T47D (cell line): ENCODE measurements at regions not wholly inside any gene's neighbourhood (a gene's known extent, or its start where the extent isn't known, plus 50 kb on each side); places are given as distances from the start of the nearest gene placed in this dataset.

ENCODE experiments used
- DNase-seq, 2 experiments: peaks; one replicate each; pipeline versions ENCODE4 v3.0.0 to v3.0.0-alpha.2; 2011 to 2012; ENCODE audit warnings: low read depth in 1 of 2, low spot score in 1 of 2
- JUND ChIP-seq: IDR thresholded peaks from 2 replicates; pipeline ENCODE4 v1.6.1; 2012; ENCODE audit warnings: low read depth
- in situ Hi-C: cut with HindIII; loops from 2 replicates; pipeline ENCODE4 v1.10.0; 2016; ENCODE audit warnings: low sequenced_read_pairs, low pct_unique_long_range_greater_than_20kb

DNA sequence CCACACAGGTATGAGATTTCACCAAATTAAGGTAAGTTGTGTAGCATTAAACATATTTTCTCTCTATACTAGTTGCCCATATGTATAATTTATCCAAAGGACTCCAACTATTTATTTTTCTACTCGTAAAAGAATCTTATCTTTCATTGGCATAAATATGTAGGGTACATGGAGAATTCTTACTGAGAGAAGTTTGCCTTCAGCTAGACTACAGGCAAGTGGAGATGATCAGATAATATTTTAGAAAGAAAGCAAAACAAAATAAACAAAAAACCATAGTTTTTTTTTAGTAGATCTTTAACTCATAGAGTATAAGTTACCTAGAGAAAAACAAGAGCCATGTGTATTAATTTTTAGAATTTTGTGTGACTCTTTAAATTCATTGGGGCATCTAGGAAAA, 743.1 kb upstream of the ARRDC3 start:
- peak; percentile 52; the same call in 1 of the 2 replicates for TF ChIP-seq JUND
- in situ Hi-C loops: no loop called here
- DNase-seq: peak in 1 of 2 experiments; percentile 52

DNA sequence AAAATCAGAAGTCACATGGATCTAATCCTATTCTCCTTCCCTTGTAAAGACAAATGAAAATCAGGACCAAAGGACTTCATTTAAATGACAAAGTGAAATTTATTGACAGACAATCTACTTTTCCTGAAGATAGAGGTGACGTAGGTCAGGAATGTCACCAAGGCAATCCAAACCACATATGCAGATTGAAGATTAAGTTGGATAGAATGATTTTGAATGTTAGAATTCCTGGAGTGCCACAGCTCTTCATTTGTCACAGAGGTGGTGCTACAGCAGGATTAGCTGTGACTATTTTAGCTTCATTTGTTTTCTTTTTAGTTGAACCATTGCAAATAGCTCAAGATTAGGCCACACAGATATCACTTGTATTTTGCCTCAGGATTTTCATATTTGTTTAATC, 736.0 kb upstream of the ARRDC3 start:
- no peak; the same call in 1 of the 2 replicates for TF ChIP-seq JUND
- DNase-seq: peak in 1 of 2 experiments; percentile 9
- in situ Hi-C loops: no loop called here

DNA sequence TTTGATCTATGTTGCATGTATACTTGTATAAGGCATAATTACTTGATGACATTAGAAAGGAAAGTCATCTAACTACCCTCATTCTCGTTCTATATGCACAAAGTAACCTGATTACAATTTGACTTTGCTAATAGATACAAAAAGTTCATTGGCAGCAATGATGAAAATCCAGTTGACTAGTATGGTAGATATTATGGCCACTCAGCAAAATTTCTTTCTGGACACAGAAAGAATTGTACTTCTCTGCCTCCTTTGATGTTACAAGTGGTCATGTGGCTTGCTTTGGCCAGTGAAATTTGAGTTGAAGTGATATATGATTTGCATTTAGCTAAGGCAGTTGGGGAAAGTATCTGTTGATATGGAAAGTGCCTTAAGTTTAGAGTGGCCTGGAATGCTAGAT, 723.7 kb upstream of the ARRDC3 start:
- in situ Hi-C loops: no loop called here
- TF ChIP-seq JUND: no peak
- no peak for DNase-seq

DNA sequence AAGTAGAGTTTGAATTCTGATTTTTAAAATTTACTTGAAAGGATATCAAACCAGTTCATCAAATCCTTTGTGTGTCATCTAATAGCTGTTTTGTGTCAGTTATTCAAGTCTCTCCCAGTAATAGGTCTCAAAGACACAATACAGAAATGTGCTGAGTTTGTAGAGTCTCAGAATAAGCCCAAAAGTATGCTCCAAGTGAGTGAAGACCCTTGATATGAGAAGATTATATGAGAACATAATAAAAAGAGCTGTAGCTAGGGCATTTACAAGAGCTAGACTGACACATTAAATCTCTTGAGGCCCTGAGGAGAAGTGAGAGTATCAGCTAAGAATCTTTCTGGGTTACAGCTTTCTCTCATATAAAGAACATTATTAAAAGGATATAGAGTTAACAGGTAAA, 721.0 kb upstream of the ARRDC3 start:
- TF ChIP-seq JUND: no peak
- in situ Hi-C loops: no loop called here

DNA sequence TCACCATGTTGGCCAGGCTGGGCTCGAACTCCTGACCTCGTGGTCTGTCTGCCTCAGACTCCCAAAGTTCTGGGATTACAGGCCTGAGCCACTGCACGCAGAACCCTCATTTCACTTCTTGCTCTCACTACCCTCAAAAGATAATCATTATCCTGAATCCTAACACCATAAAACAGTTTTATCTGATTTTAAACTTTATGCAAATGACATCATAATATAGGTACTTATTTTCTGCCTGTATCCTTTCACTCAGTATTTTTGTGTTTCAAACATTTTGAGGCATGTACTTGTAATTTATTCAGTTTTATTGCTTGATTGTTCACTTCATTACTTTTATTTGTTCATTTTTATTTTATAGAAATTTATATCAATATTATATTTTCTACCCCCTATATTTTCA, 719.2 kb upstream of the ARRDC3 start:
- DNase-seq: no peak
- TF ChIP-seq JUND: no peak
- in situ Hi-C loops: no loop called here

More for the DNA sequence above, 721.0 kb upstream of the ARRDC3 start:
- no peak for DNase-seq

DNA sequence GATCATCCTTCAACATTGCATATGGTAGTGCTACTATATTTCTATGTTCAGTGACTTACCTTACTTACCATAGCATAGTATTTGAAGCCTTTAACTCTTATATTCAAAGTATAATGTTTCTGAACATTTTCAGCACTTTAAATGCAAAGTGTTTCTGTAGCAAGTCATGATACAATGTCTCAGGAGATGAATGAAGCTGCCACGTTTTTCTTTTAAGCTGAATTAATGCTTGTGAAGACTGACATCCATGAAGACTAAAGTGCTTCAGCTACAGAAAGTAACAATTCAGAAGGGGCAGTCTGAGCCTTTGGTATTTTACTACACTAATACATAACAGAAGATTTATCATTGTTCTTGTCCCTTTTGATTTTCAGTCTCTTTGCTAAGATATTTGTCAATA, 709.1 kb upstream of the ARRDC3 start:
- in situ Hi-C loops: no loop called here
- DNase-seq: no peak

DNA sequence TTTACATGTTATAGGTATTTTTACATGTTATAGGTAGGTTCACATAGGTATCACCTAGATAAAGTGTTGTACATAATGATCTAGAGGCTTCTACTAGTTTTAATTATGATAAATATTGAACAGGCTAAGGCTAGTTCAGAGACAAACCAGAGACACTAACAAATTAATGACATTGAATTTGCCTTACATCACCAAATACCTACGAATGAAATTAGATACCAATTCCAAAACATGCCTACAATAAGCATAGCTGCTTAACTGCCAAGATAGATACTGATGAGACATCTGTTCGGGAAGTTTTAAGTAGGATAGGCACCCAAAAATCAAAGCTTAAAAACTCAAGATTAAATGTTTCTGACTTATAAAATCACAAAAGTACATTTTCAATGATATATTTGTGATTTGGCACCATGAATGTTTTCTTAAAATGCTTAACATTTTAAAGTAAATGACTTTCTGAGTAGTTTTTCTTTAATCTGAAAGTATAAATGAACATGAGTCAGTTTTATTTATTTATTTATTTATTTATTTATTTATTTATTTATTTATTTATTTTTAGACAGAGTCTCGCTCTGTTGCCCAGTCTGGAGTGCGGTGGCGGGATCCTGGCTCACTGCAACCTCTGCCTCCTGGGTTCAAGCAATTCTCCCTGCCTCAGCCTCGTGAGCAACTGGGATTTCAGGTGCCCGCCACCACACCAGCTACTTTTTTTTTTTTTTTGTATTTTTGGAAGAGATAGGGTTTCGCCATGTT, 703.1 kb upstream of the ARRDC3 start:
- TF ChIP-seq JUND: no peak
- in situ Hi-C loops: no loop called here
- no peak for DNase-seq

More for the DNA sequence above, 709.1 kb upstream of the ARRDC3 start:
- no peak for TF ChIP-seq JUND

DNA sequence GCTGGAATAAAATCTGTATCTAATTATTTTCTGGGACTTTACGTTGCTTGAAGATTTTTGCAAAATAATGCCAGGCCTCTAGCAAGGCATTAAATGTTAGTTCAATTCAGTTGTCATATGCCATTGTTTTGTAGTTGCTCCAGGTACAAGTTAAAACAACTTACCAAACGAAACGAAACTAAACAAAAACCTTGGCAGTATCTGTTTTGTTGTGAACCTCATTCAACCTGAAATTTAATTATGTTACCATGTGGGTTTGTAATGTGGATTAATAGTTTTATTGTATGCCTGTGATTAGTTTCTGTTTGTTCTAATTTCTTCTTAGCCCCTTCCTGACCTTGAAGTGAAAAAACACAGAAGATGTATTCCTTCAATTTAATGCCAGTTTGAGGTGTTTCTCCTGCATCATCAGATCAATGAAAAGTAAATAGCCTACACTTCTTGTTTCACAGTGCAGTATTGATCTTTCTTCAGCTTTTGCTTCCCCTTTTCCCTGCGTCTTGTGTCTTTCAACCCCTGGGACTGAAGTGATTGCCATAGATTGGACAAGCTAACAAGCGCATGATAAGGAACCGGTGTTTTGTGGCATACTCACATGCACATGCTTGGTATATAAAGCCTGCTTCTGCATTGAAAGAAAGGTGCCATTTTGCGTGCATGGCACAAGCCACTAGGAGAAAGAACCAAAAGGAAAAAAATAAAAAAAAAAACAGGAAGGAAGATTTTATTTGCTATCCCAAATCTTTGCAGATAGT, 699.0 kb upstream of the ARRDC3 start:
- DNase-seq: peak in 1 of 2 experiments; percentile 25
- in situ Hi-C loops: no loop called here
- no peak for TF ChIP-seq JUND

DNA sequence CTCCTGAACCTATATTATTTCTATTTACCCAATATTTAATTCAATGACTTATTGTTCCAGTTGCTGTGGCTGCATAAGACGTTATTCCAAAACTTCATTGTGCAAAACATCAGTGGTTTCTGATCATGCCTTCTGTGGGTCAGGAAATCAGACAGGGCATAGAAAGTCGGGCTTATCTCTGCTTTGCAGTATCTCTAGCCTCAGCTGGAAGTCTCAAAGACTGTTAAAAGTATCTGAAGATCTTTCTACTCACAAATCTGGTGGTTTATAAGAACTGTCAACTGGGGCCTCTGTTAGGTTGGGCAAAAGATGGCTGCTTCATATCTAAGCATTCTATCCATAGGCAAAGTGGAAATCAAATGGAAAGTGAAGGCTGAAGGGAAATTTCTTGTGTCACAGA, 687.7 kb upstream of the ARRDC3 start:
- in situ Hi-C loops: no loop called here
- DNase-seq: no peak
- no peak for TF ChIP-seq JUND

DNA sequence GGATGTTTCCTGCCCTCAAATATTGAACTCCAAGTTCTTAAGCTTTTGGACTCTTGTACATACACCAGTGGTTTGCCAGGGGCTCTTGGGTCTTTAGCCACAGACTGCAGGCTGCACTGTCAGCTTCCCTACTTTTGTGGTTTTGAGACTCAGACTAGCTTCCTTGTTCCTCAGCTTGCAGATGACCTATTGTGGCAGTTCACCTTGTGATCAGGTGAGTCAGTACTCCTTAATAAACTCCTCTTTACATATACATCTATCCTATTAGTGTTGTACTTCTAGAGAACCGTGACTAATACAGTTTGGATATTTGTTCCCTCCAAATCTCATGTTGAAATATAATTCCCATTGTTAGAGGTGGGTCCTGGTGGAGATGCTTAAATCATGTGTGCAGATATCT, 681.9 kb upstream of the ARRDC3 start:
- in situ Hi-C loops: no loop called here
- no peak for TF ChIP-seq JUND
- DNase-seq: no peak

DNA sequence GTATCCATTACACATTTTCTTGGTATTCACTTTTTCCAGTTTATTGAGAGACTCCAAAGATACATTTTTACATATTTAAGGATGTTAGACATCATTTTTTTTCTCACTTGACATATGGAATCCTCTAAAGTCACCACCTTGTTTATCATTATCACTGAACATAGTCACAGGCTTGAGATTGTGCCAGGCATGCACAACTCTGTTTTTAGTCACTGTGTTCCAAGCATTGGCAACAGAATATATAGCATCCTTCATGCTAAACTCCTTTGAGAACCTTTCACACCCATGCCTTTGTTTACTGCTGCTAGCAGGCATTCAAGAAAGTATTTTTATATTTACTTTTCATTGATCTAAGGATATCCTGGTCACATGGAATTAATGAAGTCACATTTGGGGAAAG, 668.6 kb upstream of the ARRDC3 start:
- no peak for DNase-seq
- TF ChIP-seq JUND: no peak
- in situ Hi-C loops: no loop called here

DNA sequence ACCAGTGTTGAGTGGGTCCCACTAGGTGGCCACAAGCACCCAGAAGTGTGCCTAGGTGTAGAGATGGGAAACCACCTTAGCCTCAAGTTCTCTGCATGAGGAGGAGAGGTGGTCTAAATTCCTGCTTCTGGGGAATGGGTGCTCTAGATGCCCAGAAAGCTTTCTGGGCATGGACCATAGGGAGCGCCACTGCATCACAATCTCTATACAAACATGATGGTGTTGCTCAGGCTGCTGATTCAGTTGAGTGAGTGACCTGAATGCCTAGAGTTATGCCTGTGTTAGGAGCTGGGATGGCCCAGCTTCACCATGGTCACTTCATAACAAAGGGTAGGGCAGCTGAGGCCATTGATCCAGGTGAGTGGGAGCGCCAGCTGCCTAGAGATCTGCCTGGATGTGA, 667.9 kb upstream of the ARRDC3 start:
- TF ChIP-seq JUND: no peak
- DNase-seq: no peak
- in situ Hi-C loops: no loop called here

DNA sequence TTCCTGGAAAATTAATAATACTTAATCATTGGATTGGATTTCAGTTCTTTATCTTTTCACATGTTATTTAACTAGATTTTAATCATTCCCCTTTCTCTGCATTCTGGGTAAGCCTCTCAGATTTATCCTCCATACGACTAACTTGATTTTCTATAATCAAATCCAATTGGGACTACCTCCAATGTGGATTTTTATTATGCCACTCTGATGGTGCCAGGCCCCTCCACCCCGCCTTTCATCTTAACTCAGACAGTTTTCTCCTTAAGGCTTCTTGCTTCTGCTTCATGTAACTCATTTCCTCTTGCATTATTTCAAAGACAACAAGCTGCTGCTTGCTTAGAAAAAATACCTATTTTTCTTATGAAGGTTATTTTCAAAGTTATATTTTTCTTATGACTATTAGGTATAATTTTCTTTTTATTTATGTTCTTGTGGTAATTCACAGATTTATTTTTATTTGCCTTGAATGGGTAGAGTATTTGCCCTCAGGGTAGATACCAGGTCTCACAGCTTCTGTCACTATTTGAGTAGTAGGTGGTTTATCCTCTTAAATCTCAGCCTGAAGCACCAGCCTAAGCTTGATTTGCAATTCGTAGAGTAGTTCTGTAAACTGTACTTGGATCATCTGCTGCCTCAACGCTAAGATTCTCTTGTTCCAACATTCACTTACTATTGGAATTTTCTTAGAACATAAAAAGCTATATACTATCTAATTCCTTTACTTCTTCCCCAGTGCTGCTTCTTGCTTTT, 659.0 kb upstream of the ARRDC3 start:
- TF ChIP-seq JUND: peak; percentile 60; the same call in 1 of the 2 replicates
- in situ Hi-C loops: no loop called here
- DNase-seq: peak; percentile 8 to 84
